ENCODE measurements at regions not wholly inside any gene's neighbourhood (a gene's known extent, or its start where the extent isn't known, plus 50 kb on each side); places are given as distances from the start of the nearest gene placed in this dataset.

DNA sequence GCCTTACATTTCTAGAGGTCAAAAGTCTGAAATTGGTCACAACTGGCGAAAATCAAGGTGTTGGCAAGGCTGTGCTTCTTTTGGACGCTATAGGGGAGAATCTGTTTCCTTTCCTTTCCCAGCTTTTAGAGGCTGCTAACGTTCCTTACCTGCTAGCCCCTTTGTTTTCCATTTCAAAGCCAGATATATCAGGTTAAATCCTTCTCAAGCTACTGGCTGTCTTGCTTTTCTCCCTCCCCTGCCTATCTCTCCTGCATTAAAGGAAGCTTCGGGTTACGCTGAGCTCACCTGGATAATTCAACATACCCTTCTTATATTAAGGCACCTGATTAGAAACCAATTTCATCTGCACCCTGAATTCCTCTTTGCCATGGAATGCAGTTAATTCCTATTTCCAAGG, 1569.7 kb upstream of the SLC10A2 start:
- TF ChIP-seq, protein P1, sequence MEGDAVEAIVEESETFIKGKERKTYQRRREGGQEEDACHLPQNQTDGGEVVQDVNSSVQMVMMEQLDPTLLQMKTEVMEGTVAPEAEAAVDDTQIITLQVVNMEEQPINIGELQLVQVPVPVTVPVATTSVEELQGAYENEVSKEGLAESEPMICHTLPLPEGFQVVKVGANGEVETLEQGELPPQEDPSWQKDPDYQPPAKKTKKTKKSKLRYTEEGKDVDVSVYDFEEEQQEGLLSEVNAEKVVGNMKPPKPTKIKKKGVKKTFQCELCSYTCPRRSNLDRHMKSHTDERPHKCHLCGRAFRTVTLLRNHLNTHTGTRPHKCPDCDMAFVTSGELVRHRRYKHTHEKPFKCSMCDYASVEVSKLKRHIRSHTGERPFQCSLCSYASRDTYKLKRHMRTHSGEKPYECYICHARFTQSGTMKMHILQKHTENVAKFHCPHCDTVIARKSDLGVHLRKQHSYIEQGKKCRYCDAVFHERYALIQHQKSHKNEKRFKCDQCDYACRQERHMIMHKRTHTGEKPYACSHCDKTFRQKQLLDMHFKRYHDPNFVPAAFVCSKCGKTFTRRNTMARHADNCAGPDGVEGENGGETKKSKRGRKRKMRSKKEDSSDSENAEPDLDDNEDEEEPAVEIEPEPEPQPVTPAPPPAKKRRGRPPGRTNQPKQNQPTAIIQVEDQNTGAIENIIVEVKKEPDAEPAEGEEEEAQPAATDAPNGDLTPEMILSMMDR (IDR thresholded peaks at IDR 0.05; ENCODE audit: borderline replicate concordance, extremely low read depth, low read length, poor library complexity, severe bottlenecking), result no peak
- TF ChIP-seq EZH2 (IDR thresholded peaks at IDR 0.05; ENCODE audit: borderline replicate concordance, low read depth, low read length, severe bottlenecking), result no peak
